ENCODE measurements at regions not wholly inside any gene's neighbourhood (a gene's known extent, or its start where the extent isn't known, plus 50 kb on each side); places are given as distances from the start of the nearest gene placed in this dataset.

DNA sequence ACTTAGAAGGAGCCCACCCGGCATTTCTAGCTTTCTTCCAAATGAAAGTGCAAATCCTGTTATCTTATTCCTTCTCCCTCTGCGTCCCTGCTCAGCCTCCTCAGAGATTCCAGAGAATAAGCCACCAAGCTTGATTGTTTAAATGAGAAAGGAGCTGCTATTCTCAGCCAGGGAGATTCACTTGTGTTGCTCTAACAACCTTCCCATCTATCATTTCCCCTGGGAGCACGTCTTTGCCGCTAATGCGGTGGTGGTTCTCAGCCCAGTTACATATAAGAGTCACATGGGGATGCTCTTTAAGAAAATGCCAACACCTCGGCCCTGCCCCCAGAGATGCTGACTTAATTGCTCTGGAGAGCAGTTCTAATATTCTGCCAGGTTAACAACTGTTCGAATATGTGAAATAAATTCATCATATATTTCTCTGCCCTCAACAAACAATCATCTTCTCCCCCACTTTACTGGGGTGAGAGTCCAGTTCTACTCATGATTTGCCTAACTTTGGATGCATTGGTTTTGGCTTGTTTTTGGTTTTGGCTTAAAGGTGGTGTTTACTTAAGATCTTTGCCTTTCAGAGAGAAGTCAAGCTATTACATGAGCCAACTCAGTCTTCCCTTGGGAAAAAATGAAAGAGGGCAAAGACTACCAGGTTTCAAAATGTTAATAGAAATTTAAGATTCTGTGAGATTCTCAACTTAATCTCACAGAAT, 213.9 kb downstream of the SEC16B start (continued):
- TF ChIP-seq HIC2 (CRISPR knock-in tag; IDR thresholded peaks at IDR 0.05; ENCODE audit: low read depth) (no peak), FLYWCH1 (CRISPR knock-in tag; IDR thresholded peaks at IDR 0.05) (no peak)

DNA sequence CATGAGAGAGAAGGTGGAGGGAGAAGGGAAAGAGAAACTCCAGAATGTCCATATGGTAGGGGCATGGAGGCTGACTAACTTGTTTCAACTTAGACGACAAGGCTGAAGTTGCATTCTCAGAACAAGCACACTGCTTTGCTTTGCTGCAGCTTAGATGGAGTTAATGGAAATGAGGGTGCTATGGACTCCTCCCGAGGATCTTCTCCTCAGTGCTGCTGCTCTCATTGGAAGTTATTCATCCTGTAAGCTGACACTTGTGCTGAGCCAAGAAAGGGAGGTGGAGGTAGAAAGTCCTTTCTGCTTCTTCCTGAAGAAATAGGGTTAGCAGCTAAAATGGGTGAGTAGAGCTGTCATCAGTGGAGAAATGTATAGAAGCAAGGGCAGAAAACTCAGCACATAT, 215.3 kb downstream of the SEC16B start:
- Histone ChIP-seq H3K4me1 (ENCODE audit: insufficient read depth, low read length) (no peaks in the 10 kb centered on the region), H3K4me2 (ENCODE audit: low read depth, low read length) (no peak overlapping the region), H3K27me3 (ENCODE audit: control insufficient read depth in 1 of 2, insufficient read depth in 2 of 2, low read length in 2 of 2) (peaks cover 0 to 3% of the 10 kb centered on the region in 2 experiments; a peak in 1 of 5 replicates), H3K9me3 (ENCODE audit: low read length) (no peaks in the 10 kb centered on the region), H3K4me3 (replicated peaks in 1 of 3; ENCODE audit: insufficient read depth in 1 of 3, low read depth in 2 of 3, low read length in 3 of 3) (no peak overlapping the region), H4K20me1 (ENCODE audit: insufficient read depth, low read length) (no peaks in the 10 kb centered on the region), H3K27ac (ENCODE audit: extremely low read length, insufficient read depth, low read length) (no peak overlapping the region), H3K9ac (ENCODE audit: insufficient read depth, low read depth, low read length) (no peak overlapping the region), H3K36me3 (replicated peaks in 1 of 2; ENCODE audit: control insufficient read depth in 1 of 2, insufficient read depth in 2 of 2, low read length in 2 of 2) (no peaks in the 10 kb centered on the region), H3K79me2 (ENCODE audit: insufficient read depth, low read length) (no peaks in the 10 kb centered on the region), H2AFZ (ENCODE audit: low read length) (no peak overlapping the region)
- in situ Hi-C loops (cut with HindIII; ENCODE audit: extremely low pct_ligation_motif_present, low pct_unique_long_range_greater_than_20kb) (no loop called here), intact Hi-C loops (cut with micrococcal nuclease; ENCODE audit: unreplicated experiment) (no loop called here)
- ATAC-seq (no peak), FAIRE-seq (no peak), DNase-seq (ENCODE audit: low spot score) (no peak)
- WGBS (ENCODE audit: low lambda C conversion rate), result 0% methylated on average over 2 of the region's 2 CpGs
- BruUV-seq (replicated peaks), result no TSS peak
- CTCF ChIA-PET (ENCODE audit: low intra/inter-chr PET ratio, low total read pairs), result no interaction called here
- POLR2A ChIA-PET, result no interaction called here
- no peak for TF ChIP-seq ZNF333 (CRISPR knock-in tag; IDR thresholded peaks at IDR 0.05; ENCODE audit: borderline replicate concordance)
- TF ChIP-seq ZNF558 (CRISPR knock-in tag; IDR thresholded peaks at IDR 0.05; ENCODE audit: borderline replicate concordance), result no peak
- TF ChIP-seq DNMT3B (CRISPR knock-in tag; conservative IDR thresholded peaks at IDR 0.05), result no peak
- TF ChIP-seq GATA4 (IDR thresholded peaks at IDR 0.05; ENCODE audit: borderline replicate concordance, low read depth), result no peak
- TF ChIP-seq ZNF253 (CRISPR knock-in tag; IDR thresholded peaks at IDR 0.05; ENCODE audit: borderline replicate concordance), result no peak
- no peak for TF ChIP-seq ZNF713 (CRISPR knock-in tag; IDR thresholded peaks at IDR 0.05)
- TF ChIP-seq SP5 (CRISPR knock-in tag; IDR thresholded peaks at IDR 0.05; ENCODE audit: borderline replicate concordance, low read depth), result no peak
- TF ChIP-seq KDM1A (CRISPR knock-in tag; IDR thresholded peaks at IDR 0.05), result no peak
- TF ChIP-seq ZNF496 (CRISPR knock-in tag; IDR thresholded peaks at IDR 0.05; ENCODE audit: insufficient replicate concordance), result no peak
- no peak for TF ChIP-seq SOX13 (IDR thresholded peaks at IDR 0.05)
- TF ChIP-seq SOX13 (CRISPR knock-in tag; conservative IDR thresholded peaks at IDR 0.05 in 1 of 2, IDR thresholded peaks at IDR 0.05 in 1 of 2), result no peak
- TF ChIP-seq ZNF260 (CRISPR knock-in tag; IDR thresholded peaks at IDR 0.05; ENCODE audit: borderline replicate concordance, low read depth), result no peak
- no peak for TF ChIP-seq PREB (CRISPR knock-in tag; IDR thresholded peaks at IDR 0.05)
- TF ChIP-seq ZNF138 (CRISPR knock-in tag; IDR thresholded peaks at IDR 0.05; ENCODE audit: low read depth), result no peak
- TF ChIP-seq, protein P1, sequence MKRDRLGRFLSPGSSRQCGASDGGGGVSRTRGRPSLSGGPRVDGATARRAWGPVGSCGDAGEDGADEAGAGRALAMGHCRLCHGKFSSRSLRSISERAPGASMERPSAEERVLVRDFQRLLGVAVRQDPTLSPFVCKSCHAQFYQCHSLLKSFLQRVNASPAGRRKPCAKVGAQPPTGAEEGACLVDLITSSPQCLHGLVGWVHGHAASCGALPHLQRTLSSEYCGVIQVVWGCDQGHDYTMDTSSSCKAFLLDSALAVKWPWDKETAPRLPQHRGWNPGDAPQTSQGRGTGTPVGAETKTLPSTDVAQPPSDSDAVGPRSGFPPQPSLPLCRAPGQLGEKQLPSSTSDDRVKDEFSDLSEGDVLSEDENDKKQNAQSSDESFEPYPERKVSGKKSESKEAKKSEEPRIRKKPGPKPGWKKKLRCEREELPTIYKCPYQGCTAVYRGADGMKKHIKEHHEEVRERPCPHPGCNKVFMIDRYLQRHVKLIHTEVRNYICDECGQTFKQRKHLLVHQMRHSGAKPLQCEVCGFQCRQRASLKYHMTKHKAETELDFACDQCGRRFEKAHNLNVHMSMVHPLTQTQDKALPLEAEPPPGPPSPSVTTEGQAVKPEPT (CRISPR knock-in tag; IDR thresholded peaks at IDR 0.05; ENCODE audit: low read depth), result no peak
- TF ChIP-seq ZSCAN25 (CRISPR knock-in tag; IDR thresholded peaks at IDR 0.05), result no peak
- TF ChIP-seq ZNF326 (CRISPR knock-in tag; IDR thresholded peaks at IDR 0.05; ENCODE audit: borderline replicate concordance), result no peak
- no peak for TF ChIP-seq POLR2AphosphoS5 (IDR thresholded peaks at IDR 0.05; ENCODE audit: low read depth, low read length)

Data from HepG2 (cell line).